GM19372 (cell line): ENCODE measurements at regions not wholly inside any gene's neighbourhood (a gene's known extent, or its start where the extent isn't known, plus 50 kb on each side); places are given as distances from the start of the nearest gene placed in this dataset.
"Not testable (repeated sequence)": the region's sequence is repeated elsewhere in the genome, so short reads cannot be mapped to it uniquely, and the experiment has no call there.

Source experiments
- ATAC-seq: cut with Tn5 transposase; IDR thresholded peaks from one replicate; pipeline ENCODE4 v1.9.1; 2021; ENCODE audit warnings: mild to moderate bottlenecking, low read depth, moderate library complexity; ENCODE audit not compliant: unreplicated experiment

- no peak for ATAC-seq
Measured at GRCh38 chr1:30185809-30186208, 537.6 kb downstream of the MATN1 start.

DNA sequence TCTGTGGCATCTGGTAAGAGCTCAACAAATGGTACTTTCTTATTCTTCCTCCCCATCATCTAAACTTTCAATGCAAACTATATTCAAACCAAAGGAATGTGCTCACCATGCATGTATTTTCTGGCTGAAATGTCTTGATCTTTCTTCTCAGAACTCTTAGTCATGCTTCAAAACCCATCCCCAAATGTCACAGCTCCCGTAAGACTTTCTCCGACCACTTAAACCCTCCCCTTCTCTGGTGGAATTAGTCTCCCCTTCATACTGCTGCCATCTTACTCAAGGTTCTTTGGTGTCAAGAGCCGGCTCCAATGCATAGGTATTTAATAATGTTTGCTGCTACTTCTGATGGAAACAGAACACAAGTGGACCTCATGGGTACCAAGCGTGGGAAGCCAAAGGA lies 538.1 kb downstream of the MATN1 start:
- no peak for ATAC-seq

DNA sequence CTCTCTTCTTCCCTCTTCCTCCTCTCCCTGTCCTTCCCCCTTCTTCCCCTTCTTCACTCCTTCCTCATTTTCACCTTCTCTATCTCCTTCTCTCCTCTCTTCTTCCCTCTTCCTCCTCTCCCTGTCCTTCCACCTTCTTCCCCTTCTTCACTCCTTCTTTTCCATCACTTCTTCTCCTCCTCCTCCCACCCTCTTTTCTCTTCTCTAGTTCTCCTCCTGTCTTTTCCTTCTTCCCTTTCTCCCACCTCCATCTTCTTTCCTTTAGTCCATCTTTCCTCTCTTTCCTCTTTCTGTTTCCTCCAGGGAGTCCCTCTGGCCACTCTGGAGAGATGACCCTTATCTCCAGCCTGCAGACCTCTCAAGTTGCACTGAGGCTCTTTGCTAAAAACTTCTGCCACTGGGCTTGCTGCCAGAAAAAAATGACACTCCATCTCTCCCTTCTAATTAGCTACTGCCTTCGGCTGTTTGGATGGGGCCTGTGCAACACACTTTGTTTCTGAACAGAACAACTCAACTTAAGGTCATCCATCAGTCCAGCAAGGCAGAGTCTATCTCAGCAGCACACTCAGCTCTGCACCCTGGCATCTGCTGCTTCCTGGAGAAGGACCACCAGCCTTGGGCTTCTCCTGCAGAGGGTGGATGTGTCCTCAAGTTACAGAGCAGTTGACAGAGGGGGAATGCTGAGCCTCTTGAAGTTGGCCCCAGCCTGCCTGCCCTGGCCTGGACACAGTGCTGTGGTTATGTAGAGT lies 538.8 kb downstream of the MATN1 start:
- ATAC-seq: no peak

GRCh38 chr1:30183895-30184294 lies 539.5 kb downstream of the MATN1 start:
- ATAC-seq: no peak

GRCh38 chr1:30183006-30183405 lies 540.4 kb downstream of the MATN1 start:
- no peak for ATAC-seq

- ATAC-seq: no peak
Measured at GRCh38 chr1:30179942-30180543, 543.3 kb downstream of the MATN1 start.

- ATAC-seq: no peak
Measured at GRCh38 chr1:30176477-30176876, 546.9 kb downstream of the MATN1 start.

GRCh38 chr1:30174499-30174898 lies 548.9 kb downstream of the MATN1 start:
- ATAC-seq: no peak

- ATAC-seq: no peak
Measured at GRCh38 chr1:30173560-30173959, 549.8 kb downstream of the MATN1 start.

- no peak for ATAC-seq
Measured at GRCh38 chr1:30172757-30173156, 550.6 kb downstream of the MATN1 start.

GRCh38 chr1:30172299-30172694 lies 551.1 kb downstream of the MATN1 start:
- ATAC-seq: no peak

- ATAC-seq: no peak
Measured at GRCh38 chr1:30171537-30172298, 551.7 kb downstream of the MATN1 start.

DNA sequence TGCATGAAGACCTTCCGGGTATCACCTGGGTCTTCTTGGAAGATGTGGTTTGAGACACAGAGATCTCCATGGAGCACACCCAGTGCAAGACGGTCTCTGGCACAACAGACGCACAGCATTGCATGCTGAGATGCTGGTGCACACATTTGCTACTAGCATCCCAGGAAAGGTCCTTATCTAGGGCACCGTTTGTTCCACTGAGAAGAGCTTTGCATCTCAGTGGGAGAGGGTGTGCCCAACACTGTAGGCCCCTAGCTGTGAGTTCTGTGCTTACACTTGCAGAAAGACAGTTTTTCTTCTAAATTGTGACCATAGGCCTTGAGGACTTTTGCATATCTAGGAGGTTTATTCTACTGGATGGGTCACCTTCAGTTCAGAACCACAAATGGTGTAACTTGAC lies 554.1 kb downstream of the MATN1 start:
- no peak for ATAC-seq

DNA sequence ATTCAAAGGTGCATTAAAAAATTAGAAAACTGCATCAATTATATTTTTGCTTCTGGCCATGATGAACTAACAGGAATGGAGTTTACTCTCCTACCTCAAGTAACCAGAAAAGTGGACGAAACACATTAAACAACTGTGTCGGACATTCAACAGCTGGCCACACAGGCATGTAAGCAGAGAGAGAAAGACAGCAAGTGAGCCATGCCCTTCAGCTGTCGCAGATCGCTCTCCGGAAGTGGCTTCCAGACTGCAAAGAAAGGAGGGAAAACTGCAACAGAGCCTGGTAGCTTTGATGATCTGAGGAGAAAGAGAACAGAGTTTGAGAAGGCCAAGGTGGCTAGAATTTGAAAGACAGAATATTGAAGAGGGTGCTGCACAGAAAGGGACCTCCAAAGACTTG lies 557.2 kb downstream of the MATN1 start:
- ATAC-seq: no peak

- ATAC-seq: no peak
Measured at GRCh38 chr1:30165116-30165515, 558.3 kb downstream of the MATN1 start.

DNA sequence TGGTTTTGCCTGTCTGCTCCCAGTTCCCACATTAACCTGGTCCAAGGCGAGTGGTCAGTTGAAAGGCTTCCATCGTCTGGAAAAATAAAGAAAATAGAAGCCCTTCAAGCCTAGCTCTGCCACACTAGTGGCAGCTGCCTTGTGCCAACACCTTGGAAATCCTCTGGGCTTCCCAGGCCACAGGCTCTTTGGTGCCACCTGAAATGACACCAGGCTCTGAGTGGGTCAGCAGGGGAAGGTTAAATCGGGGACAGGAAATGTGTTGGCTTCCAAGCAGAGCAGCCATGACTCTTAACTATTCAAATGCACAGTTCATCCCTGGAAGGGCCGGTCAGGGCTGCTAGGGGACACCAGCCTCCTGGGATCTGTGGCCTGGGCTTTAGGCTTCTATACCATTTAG lies 558.7 kb downstream of the MATN1 start:
- ATAC-seq: no peak

DNA sequence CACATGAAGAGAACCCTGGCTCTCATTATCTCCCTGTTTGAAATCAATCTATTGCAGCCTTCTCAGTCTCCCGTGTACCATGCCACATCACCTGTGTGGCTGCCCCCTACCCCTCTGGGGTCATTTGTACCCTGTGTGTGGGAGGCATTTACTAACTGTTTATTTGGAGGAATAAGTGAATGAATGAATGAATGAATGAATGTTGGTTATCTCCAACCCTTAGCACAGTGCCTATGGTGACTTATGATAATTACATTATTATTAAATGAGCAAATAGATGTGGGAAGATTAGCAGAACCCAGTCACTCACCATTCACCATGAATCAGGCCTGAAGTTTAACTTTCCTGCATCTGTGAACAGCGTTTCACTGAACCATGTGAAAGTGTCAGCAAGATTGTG lies 560.8 kb downstream of the MATN1 start:
- ATAC-seq: no peak

GRCh38 chr1:30161953-30162352 lies 561.4 kb downstream of the MATN1 start:
- no peak for ATAC-seq

- no peak for ATAC-seq
Measured at GRCh38 chr1:30160999-30161689, 562.2 kb downstream of the MATN1 start.

GRCh38 chr1:30159015-30159414 lies 564.4 kb downstream of the MATN1 start:
- ATAC-seq: no peak

DNA sequence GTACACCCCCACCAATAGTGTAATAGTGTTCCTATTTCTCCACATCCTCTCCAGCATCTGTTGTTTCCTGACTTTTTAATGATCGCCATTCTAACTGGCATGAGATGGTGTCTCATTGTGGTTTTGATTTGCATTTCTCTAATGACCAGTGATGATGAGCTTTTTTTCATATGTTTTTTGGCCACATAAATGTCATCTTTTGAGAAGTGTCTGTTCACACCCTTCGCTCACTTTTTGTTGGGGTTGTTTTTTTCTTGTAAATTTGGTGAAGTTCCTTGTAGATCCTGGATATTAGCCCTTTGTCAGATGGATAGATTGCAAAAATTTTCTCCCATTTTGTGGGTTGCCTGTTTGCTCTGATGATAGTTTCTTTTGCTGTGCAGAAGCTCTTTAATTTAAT lies 567.7 kb downstream of the MATN1 start:
- not testable (repeated sequence) for ATAC-seq
